ENCODE measurements at regions not wholly inside any gene's neighbourhood (a gene's known extent, or its start where the extent isn't known, plus 50 kb on each side); places are given as distances from the start of the nearest gene placed in this dataset.

DNA sequence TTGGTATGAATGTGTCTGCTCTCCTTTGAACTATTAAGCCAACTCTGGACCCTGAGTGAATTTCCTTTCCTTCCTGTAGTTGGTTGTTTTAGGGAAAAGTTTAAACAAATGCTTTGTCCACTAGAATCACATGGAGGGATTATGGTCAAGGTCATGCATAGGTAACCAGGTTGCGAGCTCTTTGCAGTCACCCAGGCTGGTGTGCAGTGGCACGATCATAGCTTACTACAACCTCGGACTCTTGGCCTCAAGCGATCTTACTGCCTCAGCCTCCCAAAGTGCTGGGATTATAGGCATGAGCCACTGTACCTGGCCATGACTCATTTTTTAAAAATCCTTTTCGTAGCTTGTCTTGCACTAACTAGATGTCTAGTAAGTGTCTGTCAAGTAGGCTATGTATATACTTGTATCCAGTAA lies 88.0 kb upstream of the SOX4 start:
- H2AFZ ChIP-seq (ENCODE audit: low read depth, low read length, poor library complexity, severe bottlenecking) = no peak overlapping the region
- ChIA-PET RAD21 (ENCODE audit: low non-redundant PET in 1 of 2, low total read pairs in 2 of 2, uncharacterized antibody in 2 of 2, unreplicated experiment in 2 of 2) (no interaction called here), POLR2A (no interaction called here), CTCF (no interaction called here)
- intact Hi-C loops (cut with micrococcal nuclease) = no loop called here
- H3K9ac ChIP-seq (ENCODE audit: low read length) = no peak overlapping the region
- no peaks in the 10 kb centered on the region for H3K79me2 ChIP-seq (ENCODE audit: insufficient read depth, low read length)
- H3K9me3 ChIP-seq (ENCODE audit: control insufficient read depth in 1 of 2, insufficient read depth in 1 of 2, low read depth in 1 of 2, low read length in 2 of 2) = no peaks in the 10 kb centered on the region
- BruUV-seq (replicated peaks) = no TSS peak
- H3K4me2 ChIP-seq (ENCODE audit: low read length) = no peak overlapping the region
- no peak for ATAC-seq
- no peaks in the 10 kb centered on the region for H3K4me1 ChIP-seq (ENCODE audit: control insufficient read depth in 1 of 2, insufficient read depth in 2 of 2, low read length in 2 of 2)
- H3K27me3 ChIP-seq (ENCODE audit: insufficient read depth, low read length) = no peaks in the 10 kb centered on the region
- no peak overlapping the region for H3K4me3 ChIP-seq (replicated peaks in 1 of 2; ENCODE audit: low read depth in 1 of 2, low read length in 2 of 2)
- no peak overlapping the region for H3K27ac ChIP-seq (ENCODE audit: low read depth, low read length)
- H3K9me2 ChIP-seq (ENCODE audit: insufficient read depth) = no peaks in the 10 kb centered on the region
- no peaks in the 10 kb centered on the region for H3K36me3 ChIP-seq (ENCODE audit: control insufficient read depth in 1 of 2, insufficient read depth in 2 of 2, low read length in 2 of 2)
- H4K20me1 ChIP-seq (ENCODE audit: insufficient read depth) = no peaks in the 10 kb centered on the region
- DNase-seq (ENCODE audit: low read depth, low spot score) = no peak
- TF ChIP-seq YY1 (IDR thresholded peaks at IDR 0.05; ENCODE audit: extremely low read depth, insufficient replicate concordance, low read depth, low read length) = no peak

GRCh38 chr6:21506126-21506525 lies 87.4 kb upstream of the SOX4 start:
- Histone ChIP-seq H3K27ac (ENCODE audit: low read depth, low read length) (no peak overlapping the region), H3K79me2 (ENCODE audit: insufficient read depth, low read length) (no peaks in the 10 kb centered on the region), H4K20me1 (ENCODE audit: insufficient read depth) (no peaks in the 10 kb centered on the region), H3K36me3 (ENCODE audit: control insufficient read depth in 1 of 2, insufficient read depth in 2 of 2, low read length in 2 of 2) (no peaks in the 10 kb centered on the region), H2AFZ (ENCODE audit: low read depth, low read length, poor library complexity, severe bottlenecking) (no peak overlapping the region), H3K9ac (ENCODE audit: low read length) (no peak overlapping the region), H3K9me3 (ENCODE audit: control insufficient read depth in 1 of 2, insufficient read depth in 1 of 2, low read depth in 1 of 2, low read length in 2 of 2) (no peaks in the 10 kb centered on the region), H3K4me2 (ENCODE audit: low read length) (no peak overlapping the region), H3K9me2 (ENCODE audit: insufficient read depth) (no peaks in the 10 kb centered on the region), H3K4me1 (ENCODE audit: control insufficient read depth in 1 of 2, insufficient read depth in 2 of 2, low read length in 2 of 2) (no peaks in the 10 kb centered on the region), H3K4me3 (replicated peaks in 1 of 2; ENCODE audit: low read depth in 1 of 2, low read length in 2 of 2) (no peak overlapping the region), H3K27me3 (ENCODE audit: insufficient read depth, low read length) (no peaks in the 10 kb centered on the region)
- CTCF ChIA-PET = no interaction called here
- ATAC-seq (no peak), DNase-seq (ENCODE audit: low read depth, low spot score) (no peak)
- BruUV-seq (replicated peaks) = no TSS peak
- intact Hi-C loops (cut with micrococcal nuclease) = no loop called here
- TF ChIP-seq SP1 (IDR thresholded peaks at IDR 0.05; ENCODE audit: low read depth) = no peak
- no peak for TF ChIP-seq EGR1 (IDR thresholded peaks at IDR 0.05; ENCODE audit: low read depth)
- TF ChIP-seq ELF1 (IDR thresholded peaks at IDR 0.05; ENCODE audit: borderline replicate concordance, low read depth) = no peak
- no peak for TF ChIP-seq MAX (IDR thresholded peaks at IDR 0.05)
- no peak for TF ChIP-seq TCF7L2 (IDR thresholded peaks at IDR 0.05; ENCODE audit: borderline replicate concordance, extremely low read depth, insufficient read depth, insufficient read length)
- no peak for TF ChIP-seq CEBPB (IDR thresholded peaks at IDR 0.05; ENCODE audit: low read depth)
- no peak for TF ChIP-seq CTCF (IDR thresholded peaks at IDR 0.05 in 2 of 3, conservative IDR thresholded peaks at IDR 0.05 in 1 of 3; ENCODE audit: borderline replicate concordance in 1 of 3, insufficient read depth in 1 of 3, low read depth in 2 of 3, low read length in 2 of 3)
- no peak for TF ChIP-seq YY1 (IDR thresholded peaks at IDR 0.05; ENCODE audit: extremely low read depth, insufficient replicate concordance, low read depth, low read length)
- no peak for TF ChIP-seq CBX3 (IDR thresholded peaks at IDR 0.05; ENCODE audit: low read depth)
- TF ChIP-seq RAD21 (IDR thresholded peaks at IDR 0.05; ENCODE audit: low read depth) = no peak
- no peak for TF ChIP-seq SIN3A (IDR thresholded peaks at IDR 0.05; ENCODE audit: low read depth)
- TF ChIP-seq SRF (IDR thresholded peaks at IDR 0.05; ENCODE audit: low read depth) = no peak
- TF ChIP-seq, protein P1, sequence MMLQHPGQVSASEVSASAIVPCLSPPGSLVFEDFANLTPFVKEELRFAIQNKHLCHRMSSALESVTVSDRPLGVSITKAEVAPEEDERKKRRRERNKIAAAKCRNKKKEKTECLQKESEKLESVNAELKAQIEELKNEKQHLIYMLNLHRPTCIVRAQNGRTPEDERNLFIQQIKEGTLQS (IDR thresholded peaks at IDR 0.05) = no peak
- TF ChIP-seq ZFX (IDR thresholded peaks at IDR 0.05) = no peak
- no peak for TF ChIP-seq FOSL1 (IDR thresholded peaks at IDR 0.05; ENCODE audit: low read depth)
- no peak for TF ChIP-seq JUND (IDR thresholded peaks at IDR 0.05)
- TF ChIP-seq REST (IDR thresholded peaks at IDR 0.05; ENCODE audit: low read depth) = no peak
- TF ChIP-seq ZNF274 (IDR thresholded peaks at IDR 0.05; ENCODE audit: low read depth, low read length) = no peak
- RAD21 ChIA-PET (ENCODE audit: low non-redundant PET in 1 of 2, low total read pairs in 2 of 2, uncharacterized antibody in 2 of 2, unreplicated experiment in 2 of 2) = no interaction called here
- POLR2A ChIA-PET = no interaction called here

Measured in HCT116 (cell line).